SK-N-SH (cell line): ENCODE measurements at regions not wholly inside any gene's neighbourhood (a gene's known extent, or its start where the extent isn't known, plus 50 kb on each side); places are given as distances from the start of the nearest gene placed in this dataset.

ENCODE experiments used
- CTCF ChIA-PET: fragments of 300-600, 350-600 bp; formaldehyde crosslinking; extraction: SDS; loops from one replicate; lab custom pipeline; 2021; lab: Yijun Ruan, JAX
- POLR2A ChIA-PET: fragments of 350-600 bp; sonication (Branson Sonifier 250); formaldehyde crosslinking; extraction: SDS; loops from one replicate; lab custom pipeline; 2020; ENCODE audit warnings: antibody characterized with exemption, inconsistent platforms; lab: Yijun Ruan, JAX
- DNase-seq: peaks from one replicate; pipeline ENCODE4 v3.0.0; 2012
- H2AFZ ChIP-seq: fragments of 200-600 bp; sonication (generic); 2 replicates; pipeline ENCODE4 v1.8.1; 2016; ENCODE audit warnings: antibody characterized with exemption, mild to moderate bottlenecking, low read depth
- H3F3A ChIP-seq: fragments of 200-600 bp; sonication (generic); replicated peaks from 2 replicates; pipeline ENCODE3; 2016; ENCODE audit warnings: antibody characterized with exemption, mild to moderate bottlenecking; ENCODE audit not compliant: insufficient read depth
- H3K27ac ChIP-seq, 2 experiments: fragments of 200-500 bp in 1 of 2; fragments of 200-600 bp in 1 of 2; sonication (Bioruptor generic) in 1 of 2; sonication (generic), shearing (Covaris generic) in 1 of 2; 2 replicates each; pipeline versions ENCODE4 v1.5.1 to v1.6.1; 2014 to 2016; ENCODE audit warnings: low read depth in 2 of 2, inconsistent platforms in 1 of 2, low read length in 1 of 2, mild to moderate bottlenecking in 1 of 2, mixed read lengths in 1 of 2
- H3K27me3 ChIP-seq: fragments of 200-600 bp; sonication (generic), shearing (Covaris generic); 2 replicates; pipeline ENCODE4 v1.6.1; 2016; ENCODE audit warnings: mixed run types; ENCODE audit not compliant: insufficient read depth
- H3K36me3 ChIP-seq, 2 experiments: fragments of 200-500 bp in 1 of 2; fragments of 200-600 bp in 1 of 2; sonication (Bioruptor generic) in 1 of 2; sonication (generic) in 1 of 2; replicated peaks in 1 of 2; 2 replicates each; pipeline versions ENCODE3 to v1.5.1; 2014 to 2016; ENCODE audit warnings: low read length in 1 of 2, mild to moderate bottlenecking in 1 of 2; ENCODE audit not compliant: insufficient read depth in 2 of 2, control insufficient read depth in 1 of 2
- H3K4me1 ChIP-seq, 2 experiments: fragments of 200-500 bp in 1 of 2; fragments of 200-600 bp in 1 of 2; sonication (Bioruptor generic) in 1 of 2; sonication (generic), shearing (Covaris generic) in 1 of 2; 2 replicates each; pipeline versions ENCODE4 v1.5.1 to v1.6.1; 2014 to 2016; ENCODE audit warnings: low read depth in 1 of 2, low read length in 1 of 2, mixed run types in 1 of 2; ENCODE audit not compliant: insufficient read depth in 2 of 2, control insufficient read depth in 1 of 2
- H3K4me2 ChIP-seq: fragments of 200-600 bp; sonication (generic), shearing (Covaris generic); 2 replicates; pipeline ENCODE4 v1.6.1; 2017; ENCODE audit warnings: mixed run types
- H3K4me3 ChIP-seq, 2 experiments: fragments of 200-500 bp in 1 of 2; fragments of 200-600 bp in 1 of 2; sonication (Bioruptor generic) in 1 of 2; sonication (generic), shearing (Covaris generic) in 1 of 2; 2 replicates each; pipeline versions ENCODE4 v1.5.1 to v1.8.1; 2014 to 2016; ENCODE audit warnings: low read depth in 2 of 2, inconsistent platforms in 1 of 2, low read length in 1 of 2, mild to moderate bottlenecking in 1 of 2, mixed read lengths in 1 of 2, moderate library complexity in 1 of 2
- H3K79me2 ChIP-seq: fragments of 200-600 bp; sonication (generic); 2 replicates; pipeline ENCODE4 v1.8.1; 2017; ENCODE audit warnings: mild to moderate bottlenecking; ENCODE audit not compliant: insufficient read depth
- H3K9ac ChIP-seq: fragments of 200-600 bp; sonication (generic); 2 replicates; pipeline ENCODE4 v1.6.1; 2017; ENCODE audit warnings: mixed run types
- H3K9me2 ChIP-seq: fragments of 200-600 bp; sonication (generic); 2 replicates; pipeline ENCODE4 v1.6.1; 2017; ENCODE audit warnings: mixed run types
- H3K9me3 ChIP-seq: fragments of 200-600 bp; sonication (generic); 2 replicates; pipeline ENCODE4 v1.6.1; 2017; ENCODE audit warnings: mixed run types, mild to moderate bottlenecking, moderate library complexity
- H4K20me1 ChIP-seq: fragments of 200-600 bp; sonication (generic); 2 replicates; pipeline ENCODE4 v1.6.1; 2017; ENCODE audit warnings: mild to moderate bottlenecking, mixed run types; ENCODE audit not compliant: insufficient read depth
- CHD2 ChIP-seq: fragments of 150-350 bp; IDR thresholded peaks from 2 replicates; pipeline ENCODE4 v1.6.1; 2018; ENCODE audit warnings: low read length; ENCODE audit not compliant: partially characterized antibody
- ELF1 ChIP-seq: IDR thresholded peaks from 2 replicates; pipeline ENCODE4 v1.4.0; 2012
- EZH2phosphoT487 ChIP-seq: fragments of 200-600 bp; sonication (generic); IDR thresholded peaks from 2 replicates; pipeline ENCODE4 v1.6.1; 2017; ENCODE audit warnings: low read depth, mixed run types, mild to moderate bottlenecking, antibody characterized with exemption, moderate library complexity, borderline replicate concordance
- FOSL2 ChIP-seq: IDR thresholded peaks from 2 replicates; pipeline ENCODE4 v1.4.0; 2012; ENCODE audit warnings: low read depth, mild to moderate bottlenecking, moderate library complexity, borderline replicate concordance
- FOXJ3 ChIP-seq: sonication (generic); formaldehyde crosslinking; IDR thresholded peaks from 2 replicates; pipeline ENCODE4 v1.5.1; 2020; ENCODE audit warnings: mild to moderate bottlenecking, missing genetic modification reagents
- GABPA ChIP-seq: IDR thresholded peaks from 2 replicates; pipeline ENCODE4 v1.4.0; 2012; ENCODE audit warnings: low read depth, mild to moderate bottlenecking
- GATA2 ChIP-seq: sonication (generic); formaldehyde crosslinking; IDR thresholded peaks from 2 replicates; pipeline ENCODE4 v1.5.0; 2020; ENCODE audit warnings: mild to moderate bottlenecking, missing genetic modification reagents
- IRF3 ChIP-seq: fragments of 150-350 bp; IDR thresholded peaks from 2 replicates; pipeline ENCODE4 v1.6.1; 2016; ENCODE audit warnings: mild to moderate bottlenecking, low read depth, low read length
- JUND ChIP-seq: IDR thresholded peaks from 2 replicates; pipeline ENCODE4 v1.4.0; 2012
- MEF2A ChIP-seq: IDR thresholded peaks from 2 replicates; pipeline ENCODE4 v1.4.0; 2012; ENCODE audit warnings: low read depth, borderline replicate concordance
- NFIC ChIP-seq: IDR thresholded peaks from 2 replicates; pipeline ENCODE4 v1.4.0; 2012; ENCODE audit warnings: borderline replicate concordance
- POLR2AphosphoS5 ChIP-seq: IDR thresholded peaks from 2 replicates; pipeline ENCODE4 v1.6.1; 2012; ENCODE audit warnings: low read depth, low read length
- RCOR1 ChIP-seq: fragments of 150-350 bp; IDR thresholded peaks from 2 replicates; pipeline ENCODE4 v1.6.1; 2017; ENCODE audit warnings: antibody characterized with exemption, low read length
- RFX5 ChIP-seq: IDR thresholded peaks from 2 replicates; pipeline ENCODE4 v1.6.1; 2012; ENCODE audit warnings: mild to moderate bottlenecking, improper control_type of control experiment, low read length
- RXRA ChIP-seq: IDR thresholded peaks from 2 replicates; pipeline ENCODE4 v1.4.0; 2012; ENCODE audit warnings: low read depth, mild to moderate bottlenecking, borderline replicate concordance
- SMC3 ChIP-seq: IDR thresholded peaks from 2 replicates; pipeline ENCODE4 v1.6.1; 2012; ENCODE audit warnings: low read depth, low read length, improper control_type of control experiment
- TAF1 ChIP-seq: IDR thresholded peaks from 2 replicates; pipeline ENCODE4 v1.6.1; 2012; ENCODE audit warnings: low read depth, mild to moderate bottlenecking, low read length, moderate library complexity, borderline replicate concordance
- TEAD4 ChIP-seq: IDR thresholded peaks from 2 replicates; pipeline ENCODE4 v1.4.0; 2012; ENCODE audit warnings: mild to moderate bottlenecking, borderline replicate concordance; ENCODE audit not compliant: insufficient read depth
- YY1 ChIP-seq: IDR thresholded peaks from 2 replicates; pipeline ENCODE4 v1.4.0; 2012; ENCODE audit warnings: low read depth, mild to moderate bottlenecking
- WGBS: methylation state at CpG from one replicate; pipeline ENCODE4 v1.1.6; 2017; ENCODE audit warnings: low lambda C conversion rate; 5-methylcytosine and 5-hydroxymethylcytosine counted together
- TF ChIP-seq, protein P1 (sequence below): IDR thresholded peaks from 2 replicates; pipeline ENCODE4 v1.4.0; 2012; ENCODE audit warnings: low read depth, borderline replicate concordance
- TF ChIP-seq, protein P2 (sequence below): IDR thresholded peaks from 2 replicates; pipeline ENCODE4; 2012
- TF ChIP-seq, protein P3 (sequence below): IDR thresholded peaks from 2 replicates; pipeline ENCODE4 v1.6.1; 2012; ENCODE audit warnings: mild to moderate bottlenecking, low read depth, low read length, moderate library complexity

GRCh38 chr4:119763386-119763785 lies 134.8 kb upstream of the PDE5A start:
- ChIA-PET CTCF (interaction anchor here (0.6 to 0.7 kb wide), 2 partner anchors 11 to 13 kb away, joined by 3 read pairs; no protein-coding TSS in a partner anchor), POLR2A (no interaction called here)
- Histone ChIP-seq H4K20me1 (no peaks in the 10 kb centered on the region), H3K27me3 (no peaks in the 10 kb centered on the region), H3K4me3 (no peak overlapping the region), H3K4me1 (no peaks in the 10 kb centered on the region), H3K36me3 (no peaks in the 10 kb centered on the region), H3K79me2 (no peaks in the 10 kb centered on the region), H3K27ac (no peak overlapping the region), H3K9ac (no peak overlapping the region), H3K4me2 (no peak overlapping the region), H3K9me2 (no peaks in the 10 kb centered on the region), H3F3A (no peaks in the 10 kb centered on the region), H2AFZ (no peak overlapping the region), H3K9me3 (no peaks in the 10 kb centered on the region; the same call in 1 of the 2 replicates)
- TF ChIP-seq RCOR1 (no peak), TAF1 (no peak), SMC3 (no peak), FOXJ3 (no peak), GABPA (no peak), YY1 (no peak)
- TF ChIP-seq, protein P1, sequence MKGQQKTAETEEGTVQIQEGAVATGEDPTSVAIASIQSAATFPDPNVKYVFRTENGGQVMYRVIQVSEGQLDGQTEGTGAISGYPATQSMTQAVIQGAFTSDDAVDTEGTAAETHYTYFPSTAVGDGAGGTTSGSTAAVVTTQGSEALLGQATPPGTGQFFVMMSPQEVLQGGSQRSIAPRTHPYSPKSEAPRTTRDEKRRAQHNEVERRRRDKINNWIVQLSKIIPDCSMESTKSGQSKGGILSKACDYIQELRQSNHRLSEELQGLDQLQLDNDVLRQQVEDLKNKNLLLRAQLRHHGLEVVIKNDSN = no peak
- no peak for DNase-seq
- WGBS = 6% methylated on average over 1 of the region's 1 CpG

DNA sequence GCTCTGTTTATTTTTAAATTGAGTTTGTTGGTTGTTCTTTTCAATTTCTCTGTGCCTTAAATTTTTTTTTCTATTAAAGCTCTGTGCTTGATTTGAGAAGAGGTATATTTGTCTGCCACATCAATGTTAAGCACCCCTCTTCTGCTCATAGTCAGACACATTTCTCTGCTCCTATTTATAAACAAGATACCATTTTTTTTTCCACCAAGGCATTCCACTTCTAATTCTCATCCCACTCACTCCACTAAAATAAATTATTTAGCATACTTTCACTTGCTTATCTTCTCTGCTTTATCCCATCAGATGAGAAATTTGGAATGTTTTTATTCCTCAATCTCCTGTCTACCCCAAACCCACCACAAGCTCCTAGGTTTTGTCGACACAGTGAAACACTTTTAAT lies 127.0 kb upstream of the PDE5A start:
- H3K9ac ChIP-seq = no peak overlapping the region
- no peaks in the 10 kb centered on the region for H3K9me3 ChIP-seq
- DNase-seq = no peak
- H3K4me3 ChIP-seq = no peak overlapping the region
- H3K9me2 ChIP-seq = no peaks in the 10 kb centered on the region; the same call in 1 of the 2 replicates
- H4K20me1 ChIP-seq = no peaks in the 10 kb centered on the region
- H3K27me3 ChIP-seq = no peaks in the 10 kb centered on the region
- peaks cover 3% of the 10 kb centered on the region for H3F3A ChIP-seq
- POLR2A ChIA-PET = no interaction called here
- TF ChIP-seq, protein P2, sequence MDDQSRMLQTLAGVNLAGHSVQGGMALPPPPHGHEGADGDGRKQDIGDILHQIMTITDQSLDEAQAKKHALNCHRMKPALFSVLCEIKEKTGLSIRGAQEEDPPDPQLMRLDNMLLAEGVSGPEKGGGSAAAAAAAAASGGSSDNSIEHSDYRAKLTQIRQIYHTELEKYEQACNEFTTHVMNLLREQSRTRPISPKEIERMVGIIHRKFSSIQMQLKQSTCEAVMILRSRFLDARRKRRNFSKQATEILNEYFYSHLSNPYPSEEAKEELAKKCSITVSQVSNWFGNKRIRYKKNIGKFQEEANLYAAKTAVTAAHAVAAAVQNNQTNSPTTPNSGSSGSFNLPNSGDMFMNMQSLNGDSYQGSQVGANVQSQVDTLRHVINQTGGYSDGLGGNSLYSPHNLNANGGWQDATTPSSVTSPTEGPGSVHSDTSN = no peak
- TF ChIP-seq MEF2A = no peak
- no peak for TF ChIP-seq NFIC
- TF ChIP-seq RFX5 = no peak
- no peak for TF ChIP-seq ELF1
- TF ChIP-seq GATA2 (CRISPR knock-in tag) = no peak
- no peak for TF ChIP-seq FOSL2
- TF ChIP-seq, protein P3, sequence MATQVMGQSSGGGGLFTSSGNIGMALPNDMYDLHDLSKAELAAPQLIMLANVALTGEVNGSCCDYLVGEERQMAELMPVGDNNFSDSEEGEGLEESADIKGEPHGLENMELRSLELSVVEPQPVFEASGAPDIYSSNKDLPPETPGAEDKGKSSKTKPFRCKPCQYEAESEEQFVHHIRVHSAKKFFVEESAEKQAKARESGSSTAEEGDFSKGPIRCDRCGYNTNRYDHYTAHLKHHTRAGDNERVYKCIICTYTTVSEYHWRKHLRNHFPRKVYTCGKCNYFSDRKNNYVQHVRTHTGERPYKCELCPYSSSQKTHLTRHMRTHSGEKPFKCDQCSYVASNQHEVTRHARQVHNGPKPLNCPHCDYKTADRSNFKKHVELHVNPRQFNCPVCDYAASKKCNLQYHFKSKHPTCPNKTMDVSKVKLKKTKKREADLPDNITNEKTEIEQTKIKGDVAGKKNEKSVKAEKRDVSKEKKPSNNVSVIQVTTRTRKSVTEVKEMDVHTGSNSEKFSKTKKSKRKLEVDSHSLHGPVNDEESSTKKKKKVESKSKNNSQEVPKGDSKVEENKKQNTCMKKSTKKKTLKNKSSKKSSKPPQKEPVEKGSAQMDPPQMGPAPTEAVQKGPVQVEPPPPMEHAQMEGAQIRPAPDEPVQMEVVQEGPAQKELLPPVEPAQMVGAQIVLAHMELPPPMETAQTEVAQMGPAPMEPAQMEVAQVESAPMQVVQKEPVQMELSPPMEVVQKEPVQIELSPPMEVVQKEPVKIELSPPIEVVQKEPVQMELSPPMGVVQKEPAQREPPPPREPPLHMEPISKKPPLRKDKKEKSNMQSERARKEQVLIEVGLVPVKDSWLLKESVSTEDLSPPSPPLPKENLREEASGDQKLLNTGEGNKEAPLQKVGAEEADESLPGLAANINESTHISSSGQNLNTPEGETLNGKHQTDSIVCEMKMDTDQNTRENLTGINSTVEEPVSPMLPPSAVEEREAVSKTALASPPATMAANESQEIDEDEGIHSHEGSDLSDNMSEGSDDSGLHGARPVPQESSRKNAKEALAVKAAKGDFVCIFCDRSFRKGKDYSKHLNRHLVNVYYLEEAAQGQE = no peak
- TF ChIP-seq CHD2 = no peak
- no peak for TF ChIP-seq RCOR1
- TF ChIP-seq IRF3 = no peak
- TF ChIP-seq TAF1 = no peak
- TF ChIP-seq EZH2phosphoT487 = no peak
- TF ChIP-seq, protein P1 = no peak
- no peak for TF ChIP-seq TEAD4
- TF ChIP-seq JUND = no peak
- no peak for TF ChIP-seq RXRA
- no peak for TF ChIP-seq YY1
- no peak for TF ChIP-seq FOXJ3
- TF ChIP-seq POLR2AphosphoS5 = no peak
- TF ChIP-seq, all 33 proteins: peak for 0
- Histone ChIP-seq H3K36me3 (no peaks in the 10 kb centered on the region), H2AFZ (no peak overlapping the region), H3K4me1 (no peaks in the 10 kb centered on the region), H3K4me2 (no peak overlapping the region), H3K27ac (no peak overlapping the region), H3K79me2 (no peaks in the 10 kb centered on the region)
- CTCF ChIA-PET = no interaction called here
- WGBS = 57% methylated on average over 1 of the region's 1 CpG
